ENCODE measurements at regions not wholly inside any gene's neighbourhood (a gene's known extent, or its start where the extent isn't known, plus 50 kb on each side); places are given as distances from the start of the nearest gene placed in this dataset.

DNA sequence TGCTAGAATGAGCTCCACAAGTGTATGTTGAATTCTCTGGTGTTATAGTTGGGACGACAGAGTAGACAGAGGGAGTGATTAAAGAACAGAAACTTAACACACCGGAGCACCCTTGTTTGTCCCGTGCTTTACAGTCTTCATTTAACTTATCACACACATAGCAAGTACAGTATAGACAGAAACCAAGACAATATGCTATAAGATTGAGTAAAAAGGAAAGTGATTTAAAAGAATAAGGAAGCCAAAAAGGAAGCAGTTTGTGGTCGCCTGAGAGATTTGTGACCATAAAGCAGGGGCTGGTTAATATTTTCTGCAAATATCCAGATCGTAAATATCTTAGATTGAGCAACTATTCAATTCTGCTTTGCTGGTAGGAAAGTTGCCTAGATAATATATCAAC is 1128.4 kb downstream of the TSN start:
- ChIA-PET CTCF (no interaction called here), POLR2A (no interaction called here)
- TF ChIP-seq, protein P1, sequence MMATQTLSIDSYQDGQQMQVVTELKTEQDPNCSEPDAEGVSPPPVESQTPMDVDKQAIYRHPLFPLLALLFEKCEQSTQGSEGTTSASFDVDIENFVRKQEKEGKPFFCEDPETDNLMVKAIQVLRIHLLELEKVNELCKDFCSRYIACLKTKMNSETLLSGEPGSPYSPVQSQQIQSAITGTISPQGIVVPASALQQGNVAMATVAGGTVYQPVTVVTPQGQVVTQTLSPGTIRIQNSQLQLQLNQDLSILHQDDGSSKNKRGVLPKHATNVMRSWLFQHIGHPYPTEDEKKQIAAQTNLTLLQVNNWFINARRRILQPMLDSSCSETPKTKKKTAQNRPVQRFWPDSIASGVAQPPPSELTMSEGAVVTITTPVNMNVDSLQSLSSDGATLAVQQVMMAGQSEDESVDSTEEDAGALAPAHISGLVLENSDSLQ (IDR thresholded peaks at IDR 0.05) = no peak
- TF ChIP-seq LEF1 (IDR thresholded peaks at IDR 0.05; ENCODE audit: borderline replicate concordance) (no peak), CTBP1 (IDR thresholded peaks at IDR 0.05; ENCODE audit: borderline replicate concordance) (no peak), L3MBTL2 (conservative IDR thresholded peaks at IDR 0.05) (no peak), FOXK2 (IDR thresholded peaks at IDR 0.05) (no peak), ARNT (IDR thresholded peaks at IDR 0.05) (no peak), SUZ12 (IDR thresholded peaks at IDR 0.05) (no peak), BHLHE40 (IDR thresholded peaks at IDR 0.05; ENCODE audit: borderline replicate concordance) (no peak), HDGF (IDR thresholded peaks at IDR 0.05; ENCODE audit: borderline replicate concordance) (no peak), NFRKB (IDR thresholded peaks at IDR 0.05) (no peak), ZNF384 (IDR thresholded peaks at IDR 0.05) (no peak), TARDBP (IDR thresholded peaks at IDR 0.05) (no peak), SP1 (IDR thresholded peaks at IDR 0.05) (no peak)
- no peak for DNase-seq (ENCODE audit: extremely low spot score)

GRCh38 chr2:122884889-122885288 is 1129.4 kb downstream of the TSN start:
- ChIA-PET CTCF (no interaction called here), POLR2A (no interaction called here)
- no peak for DNase-seq (ENCODE audit: extremely low spot score)
- TF ChIP-seq ZNF384 (IDR thresholded peaks at IDR 0.05) = no peak
- no peak for TF ChIP-seq ARNT (IDR thresholded peaks at IDR 0.05)
- no peak for TF ChIP-seq HDGF (IDR thresholded peaks at IDR 0.05; ENCODE audit: borderline replicate concordance)
- TF ChIP-seq SP1 (IDR thresholded peaks at IDR 0.05) = no peak
- TF ChIP-seq FOXA1 (IDR thresholded peaks at IDR 0.05) = no peak
- TF ChIP-seq LEF1 (IDR thresholded peaks at IDR 0.05; ENCODE audit: borderline replicate concordance) = no peak
- TF ChIP-seq ELF4 (IDR thresholded peaks at IDR 0.05) = no peak
- TF ChIP-seq CTBP1 (IDR thresholded peaks at IDR 0.05; ENCODE audit: borderline replicate concordance) = no peak
- no peak for TF ChIP-seq SUZ12 (IDR thresholded peaks at IDR 0.05)
- TF ChIP-seq FOXM1 (IDR thresholded peaks at IDR 0.05; ENCODE audit: borderline replicate concordance) = no peak
- no peak for TF ChIP-seq NFRKB (IDR thresholded peaks at IDR 0.05)
- no peak for TF ChIP-seq L3MBTL2 (conservative IDR thresholded peaks at IDR 0.05)
- no peak for TF ChIP-seq FOXK2 (IDR thresholded peaks at IDR 0.05)
- TF ChIP-seq BHLHE40 (IDR thresholded peaks at IDR 0.05; ENCODE audit: borderline replicate concordance) = no peak
- TF ChIP-seq TARDBP (IDR thresholded peaks at IDR 0.05) = no peak
- TF ChIP-seq, protein P1 (IDR thresholded peaks at IDR 0.05) = no peak

DNA sequence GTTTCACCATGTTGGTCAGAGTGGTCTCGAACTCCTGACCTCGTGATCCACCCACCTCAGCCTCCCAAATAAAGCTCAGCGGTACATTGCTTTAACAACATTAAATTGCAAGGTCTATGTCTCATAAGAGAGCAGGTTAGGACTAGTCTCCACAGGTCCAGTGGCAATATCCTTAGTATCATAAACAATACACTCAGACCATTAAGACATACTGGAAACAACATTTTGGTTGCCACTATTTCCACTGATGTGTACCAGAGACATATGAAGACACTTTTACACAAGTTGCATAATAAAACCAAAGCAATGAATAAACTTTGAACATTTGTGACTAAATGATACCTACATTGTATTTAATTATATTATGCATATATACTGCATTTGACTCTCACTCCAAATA is 1130.0 kb downstream of the TSN start:
- no peak for TF ChIP-seq LEF1 (IDR thresholded peaks at IDR 0.05; ENCODE audit: borderline replicate concordance)
- no peak for TF ChIP-seq HDGF (IDR thresholded peaks at IDR 0.05; ENCODE audit: borderline replicate concordance)
- no peak for TF ChIP-seq FOXK2 (IDR thresholded peaks at IDR 0.05)
- no peak for TF ChIP-seq ARNT (IDR thresholded peaks at IDR 0.05)
- TF ChIP-seq SP1 (IDR thresholded peaks at IDR 0.05) = no peak
- TF ChIP-seq TARDBP (IDR thresholded peaks at IDR 0.05) = no peak
- TF ChIP-seq NFRKB (IDR thresholded peaks at IDR 0.05) = no peak
- no peak for TF ChIP-seq CTBP1 (IDR thresholded peaks at IDR 0.05; ENCODE audit: borderline replicate concordance)
- no peak for TF ChIP-seq FOXM1 (IDR thresholded peaks at IDR 0.05; ENCODE audit: borderline replicate concordance)
- no peak for TF ChIP-seq ZNF384 (IDR thresholded peaks at IDR 0.05)
- TF ChIP-seq ELF4 (IDR thresholded peaks at IDR 0.05) = no peak
- POLR2A ChIA-PET = no interaction called here
- DNase-seq (ENCODE audit: extremely low spot score) = no peak
- CTCF ChIA-PET = no interaction called here

DNA sequence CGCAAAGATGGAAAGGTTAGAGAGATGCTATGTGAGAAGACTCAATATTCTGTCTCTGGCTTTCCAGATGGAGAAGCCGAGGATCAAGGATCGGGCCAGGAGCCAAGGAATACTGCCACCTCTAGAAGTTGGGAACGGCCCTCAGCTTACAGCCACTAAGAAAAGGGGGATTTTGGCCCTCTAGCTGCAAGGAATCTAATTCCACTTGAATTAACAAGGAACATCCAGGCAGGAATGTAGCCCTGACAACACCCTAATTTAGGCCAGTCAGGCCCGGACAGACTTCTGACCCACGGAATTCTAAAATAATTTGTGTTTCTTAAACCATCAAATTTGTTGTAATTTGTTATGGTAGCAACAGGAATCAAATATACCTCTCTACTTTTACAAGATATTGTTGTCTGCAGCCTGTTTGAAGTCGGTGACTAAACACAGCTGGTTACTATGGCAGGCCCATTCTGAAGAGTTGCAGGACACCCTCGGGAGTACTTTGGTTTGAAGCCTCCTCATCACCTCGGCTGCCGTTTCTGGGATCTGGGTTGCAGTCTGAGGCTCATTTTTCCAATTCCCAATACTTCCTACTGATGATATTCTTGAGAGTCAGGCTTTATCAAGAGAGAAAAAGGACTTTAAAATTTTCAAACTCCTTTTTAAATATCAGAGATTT is 1131.2 kb downstream of the TSN start:
- no peak for TF ChIP-seq HDGF (IDR thresholded peaks at IDR 0.05; ENCODE audit: borderline replicate concordance)
- TF ChIP-seq FOXA1 (IDR thresholded peaks at IDR 0.05) = no peak
- no peak for TF ChIP-seq SUZ12 (IDR thresholded peaks at IDR 0.05)
- TF ChIP-seq L3MBTL2 (conservative IDR thresholded peaks at IDR 0.05) = no peak
- no peak for TF ChIP-seq LEF1 (IDR thresholded peaks at IDR 0.05; ENCODE audit: borderline replicate concordance)
- no peak for TF ChIP-seq CTBP1 (IDR thresholded peaks at IDR 0.05; ENCODE audit: borderline replicate concordance)
- TF ChIP-seq FOXK2 (IDR thresholded peaks at IDR 0.05) = no peak
- no peak for TF ChIP-seq BHLHE40 (IDR thresholded peaks at IDR 0.05; ENCODE audit: borderline replicate concordance)
- TF ChIP-seq TARDBP (IDR thresholded peaks at IDR 0.05) = no peak
- no peak for TF ChIP-seq ZNF384 (IDR thresholded peaks at IDR 0.05)
- no peak for TF ChIP-seq ARNT (IDR thresholded peaks at IDR 0.05)
- no peak for TF ChIP-seq ELF4 (IDR thresholded peaks at IDR 0.05)
- no peak for TF ChIP-seq NFRKB (IDR thresholded peaks at IDR 0.05)
- TF ChIP-seq FOXM1 (IDR thresholded peaks at IDR 0.05; ENCODE audit: borderline replicate concordance) = no peak
- TF ChIP-seq SP1 (IDR thresholded peaks at IDR 0.05) = no peak
- CTCF ChIA-PET = no interaction called here
- POLR2A ChIA-PET = no interaction called here
- DNase-seq (ENCODE audit: extremely low spot score) = no peak

- no peak for TF ChIP-seq SP1 (IDR thresholded peaks at IDR 0.05)
- ChIA-PET POLR2A (no interaction called here), CTCF (no interaction called here)
- no peak for DNase-seq (ENCODE audit: extremely low spot score)
Measured at GRCh38 chr2:122899614-122900013, 1125.5 kb upstream of the CNTNAP5 start.

GRCh38 chr2:122905431-122905830 is 1119.7 kb upstream of the CNTNAP5 start:
- TF ChIP-seq SUZ12 (IDR thresholded peaks at IDR 0.05) (no peak), FOXK2 (IDR thresholded peaks at IDR 0.05) (no peak), CTBP1 (IDR thresholded peaks at IDR 0.05; ENCODE audit: borderline replicate concordance) (no peak), HDGF (IDR thresholded peaks at IDR 0.05; ENCODE audit: borderline replicate concordance) (no peak), SP1 (IDR thresholded peaks at IDR 0.05) (no peak), TARDBP (IDR thresholded peaks at IDR 0.05) (no peak)
- DNase-seq (ENCODE audit: extremely low spot score) = no peak
- POLR2A ChIA-PET = no interaction called here
- CTCF ChIA-PET = no interaction called here

GRCh38 chr2:122908159-122908558 is 1116.9 kb upstream of the CNTNAP5 start:
- ChIA-PET POLR2A (no interaction called here), CTCF (no interaction called here)
- no peak for TF ChIP-seq FOXM1 (IDR thresholded peaks at IDR 0.05; ENCODE audit: borderline replicate concordance)
- TF ChIP-seq L3MBTL2 (conservative IDR thresholded peaks at IDR 0.05) = no peak
- no peak for TF ChIP-seq NFRKB (IDR thresholded peaks at IDR 0.05)
- TF ChIP-seq LEF1 (IDR thresholded peaks at IDR 0.05; ENCODE audit: borderline replicate concordance) = no peak
- TF ChIP-seq TARDBP (IDR thresholded peaks at IDR 0.05) = no peak
- TF ChIP-seq HDGF (IDR thresholded peaks at IDR 0.05; ENCODE audit: borderline replicate concordance) = no peak
- DNase-seq (ENCODE audit: extremely low spot score) = no peak

Measured in HEK293T (cell line).